Neural cell (in vitro differentiated cells): ENCODE measurements at regions not wholly inside any gene's neighbourhood (a gene's known extent, or its start where the extent isn't known, plus 50 kb on each side); places are given as distances from the start of the nearest gene placed in this dataset.

ENCODE experiments used
- EP300 ChIP-seq: fragments of 450-650 bp; conservative IDR thresholded peaks from 2 replicates; pipeline ENCODE4 v1.6.1; 2014; ENCODE audit warnings: antibody characterized with exemption, mild to moderate bottlenecking, moderate library complexity; ENCODE audit not compliant: poor library complexity, severe bottlenecking
- MXI1 ChIP-seq: fragments of 450-650 bp; conservative IDR thresholded peaks from 2 replicates; pipeline ENCODE4 v1.6.1; 2014; ENCODE audit warnings: antibody characterized with exemption, mild to moderate bottlenecking; ENCODE audit not compliant: poor library complexity, severe bottlenecking
- POLR2AphosphoS5 ChIP-seq: IDR thresholded peaks from 2 replicates; pipeline ENCODE4 v1.6.1; 2012
- RAD21 ChIP-seq: fragments of 450-650 bp; conservative IDR thresholded peaks from 2 replicates; pipeline ENCODE4 v1.6.1; 2014; ENCODE audit warnings: antibody characterized with exemption, mild to moderate bottlenecking, moderate library complexity
- TAF1 ChIP-seq: IDR thresholded peaks from 2 replicates; pipeline ENCODE4 v1.6.1; 2012; ENCODE audit warnings: low read depth
- TF ChIP-seq, protein P1 (sequence below): fragments of 450-650 bp; IDR thresholded peaks from 2 replicates; pipeline ENCODE4 v1.5.1; 2014; ENCODE audit warnings: antibody characterized with exemption, mild to moderate bottlenecking, moderate library complexity; ENCODE audit not compliant: poor library complexity, severe bottlenecking

DNA sequence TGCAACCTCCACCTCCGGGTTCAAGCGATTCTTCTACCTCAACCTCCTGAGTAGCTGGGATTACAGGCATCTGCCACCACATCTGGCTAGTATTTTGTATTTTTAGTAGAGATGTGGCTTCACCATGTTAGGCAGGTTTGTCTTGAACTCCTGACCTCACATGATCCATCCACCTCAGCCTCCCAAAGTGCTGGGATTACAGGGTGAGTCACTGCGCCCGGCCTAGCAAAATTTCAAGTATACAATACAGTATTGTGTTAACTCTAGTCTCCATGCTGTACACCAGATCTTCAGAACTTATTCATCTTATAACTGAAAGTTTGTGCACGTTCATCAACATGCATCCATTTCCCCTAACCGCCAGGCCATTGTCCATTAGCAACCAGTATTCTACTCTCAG, 115.1 kb upstream of the MDGA2 start:
- no peak for TF ChIP-seq MXI1
- TF ChIP-seq EP300 = no peak
- TF ChIP-seq, protein P1, sequence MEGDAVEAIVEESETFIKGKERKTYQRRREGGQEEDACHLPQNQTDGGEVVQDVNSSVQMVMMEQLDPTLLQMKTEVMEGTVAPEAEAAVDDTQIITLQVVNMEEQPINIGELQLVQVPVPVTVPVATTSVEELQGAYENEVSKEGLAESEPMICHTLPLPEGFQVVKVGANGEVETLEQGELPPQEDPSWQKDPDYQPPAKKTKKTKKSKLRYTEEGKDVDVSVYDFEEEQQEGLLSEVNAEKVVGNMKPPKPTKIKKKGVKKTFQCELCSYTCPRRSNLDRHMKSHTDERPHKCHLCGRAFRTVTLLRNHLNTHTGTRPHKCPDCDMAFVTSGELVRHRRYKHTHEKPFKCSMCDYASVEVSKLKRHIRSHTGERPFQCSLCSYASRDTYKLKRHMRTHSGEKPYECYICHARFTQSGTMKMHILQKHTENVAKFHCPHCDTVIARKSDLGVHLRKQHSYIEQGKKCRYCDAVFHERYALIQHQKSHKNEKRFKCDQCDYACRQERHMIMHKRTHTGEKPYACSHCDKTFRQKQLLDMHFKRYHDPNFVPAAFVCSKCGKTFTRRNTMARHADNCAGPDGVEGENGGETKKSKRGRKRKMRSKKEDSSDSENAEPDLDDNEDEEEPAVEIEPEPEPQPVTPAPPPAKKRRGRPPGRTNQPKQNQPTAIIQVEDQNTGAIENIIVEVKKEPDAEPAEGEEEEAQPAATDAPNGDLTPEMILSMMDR = no peak
- TF ChIP-seq POLR2AphosphoS5 = no peak
- no peak for TF ChIP-seq RAD21
- TF ChIP-seq TAF1 = no peak
